Smooth muscle cell (in vitro differentiated cells): ENCODE measurements at regions not wholly inside any gene's neighbourhood (a gene's known extent, or its start where the extent isn't known, plus 50 kb on each side); places are given as distances from the start of the nearest gene placed in this dataset.

Experiments used
- DNase-seq: peaks from one replicate; lab custom pipeline; 2025; ENCODE audit not compliant: unreplicated experiment; lab: John Stamatoyannopoulos, UW
- H2AFZ ChIP-seq: fragments of 200-600 bp; sonication (generic); 2 replicates; pipeline ENCODE4 v1.6.0; 2016; ENCODE audit warnings: antibody characterized with exemption, low read depth, mild to moderate bottlenecking
- H3F3A ChIP-seq: fragments of 200-600 bp; sonication (generic); 2 replicates; pipeline ENCODE4 v1.6.0; 2017; ENCODE audit warnings: antibody characterized with exemption, low read depth
- H3K27ac ChIP-seq: fragments of 200-600 bp; sonication (generic); 2 replicates; pipeline ENCODE4 v1.5.1; 2016; ENCODE audit warnings: low read depth, mild to moderate bottlenecking
- H3K27me3 ChIP-seq: fragments of 200-600 bp; sonication (generic); 2 replicates; pipeline ENCODE4 v1.6.1; 2016; ENCODE audit warnings: low read depth, mild to moderate bottlenecking
- H3K36me3 ChIP-seq: fragments of 200-600 bp; sonication (generic); 2 replicates; pipeline ENCODE4 v1.5.1; 2016; ENCODE audit warnings: low read depth
- H3K4me1 ChIP-seq: fragments of 200-600 bp; sonication (generic); 2 replicates; pipeline ENCODE4 v1.5.1; 2016; ENCODE audit warnings: low read depth
- H3K4me2 ChIP-seq: fragments of 200-600 bp; sonication (generic); 2 replicates; pipeline ENCODE4 v1.6.0; 2016; ENCODE audit warnings: mild to moderate bottlenecking
- H3K4me3 ChIP-seq: fragments of 200-600 bp; sonication (generic); 2 replicates; pipeline ENCODE4 v1.5.1; 2016; ENCODE audit warnings: mild to moderate bottlenecking
- H3K79me2 ChIP-seq: fragments of 200-600 bp; sonication (generic); 2 replicates; pipeline ENCODE4 v1.6.0; 2016; ENCODE audit warnings: low read depth, mild to moderate bottlenecking
- H3K9ac ChIP-seq: fragments of 200-600 bp; sonication (generic); 2 replicates; pipeline ENCODE4 v1.6.0; 2016; ENCODE audit warnings: low read depth
- H3K9me3 ChIP-seq: fragments of 200-600 bp; sonication (generic); replicated peaks from 2 replicates; pipeline ENCODE4 v1.5.1; 2016; ENCODE audit warnings: low read depth
- H4K20me1 ChIP-seq: fragments of 200-600 bp; sonication (generic); 2 replicates; pipeline ENCODE4 v1.6.0; 2016; ENCODE audit warnings: low read depth
- CTCF ChIP-seq: fragments of 200-600 bp; sonication (generic); IDR thresholded peaks from 2 replicates; pipeline ENCODE4 v1.5.1; 2017; ENCODE audit warnings: borderline replicate concordance, mild to moderate bottlenecking, antibody characterized with exemption; ENCODE audit not compliant: insufficient read depth, poor library complexity, severe bottlenecking
- WGBS: methylation state at CpG from one replicate; pipeline ENCODE4 v1.1.7; 2016; ENCODE audit warnings: low lambda C conversion rate; 5-methylcytosine and 5-hydroxymethylcytosine counted together

- Histone ChIP-seq H4K20me1 (no peaks in the 10 kb centered on the region), H3K27me3 (no peaks in the 10 kb centered on the region), H3K4me3 (no peak overlapping the region), H3K4me1 (no peaks in the 10 kb centered on the region), H2AFZ (no peak overlapping the region), H3K27ac (no peak overlapping the region), H3K79me2 (no peaks in the 10 kb centered on the region), H3F3A (no peaks in the 10 kb centered on the region), H3K36me3 (no peaks in the 10 kb centered on the region), H3K4me2 (no peak overlapping the region), H3K9me3 (no peaks in the 10 kb centered on the region), H3K9ac (no peak overlapping the region)
- no peak for DNase-seq
- no peak for TF ChIP-seq CTCF
- 92% methylated on average over 1 of the region's 1 CpG for WGBS
Observed at GRCh38 chr1:69220672-69221071, 347.1 kb upstream of the LRRC7 start.

- H3K79me2 ChIP-seq, result no peaks in the 10 kb centered on the region
- H3K27me3 ChIP-seq, result no peaks in the 10 kb centered on the region
- H3K4me3 ChIP-seq, result no peak overlapping the region
- no peak overlapping the region for H2AFZ ChIP-seq
- H3K4me1 ChIP-seq, result no peaks in the 10 kb centered on the region
- no peak overlapping the region for H3K27ac ChIP-seq
- H3K4me2 ChIP-seq, result no peak overlapping the region
- H4K20me1 ChIP-seq, result no peaks in the 10 kb centered on the region
- DNase-seq, result no peak
- WGBS, result 94% methylated on average over 1 of the region's 1 CpG
- no peak for TF ChIP-seq CTCF
- H3K9me3 ChIP-seq, result no peaks in the 10 kb centered on the region
- H3K36me3 ChIP-seq, result no peaks in the 10 kb centered on the region
- no peaks in the 10 kb centered on the region for H3F3A ChIP-seq
- no peak overlapping the region for H3K9ac ChIP-seq
Observed at GRCh38 chr1:69221524-69221923, 346.2 kb upstream of the LRRC7 start.

GRCh38 chr1:69223156-69223555 lies 344.6 kb upstream of the LRRC7 start:
- DNase-seq, result no peak

More at GRCh38 chr1:69223156-69223555, 344.6 kb upstream of the LRRC7 start:
- no peak for TF ChIP-seq CTCF
- H3K27me3 ChIP-seq, result no peaks in the 10 kb centered on the region
- no peak overlapping the region for H3K9ac ChIP-seq
- H2AFZ ChIP-seq, result no peak overlapping the region
- no peaks in the 10 kb centered on the region for H3K36me3 ChIP-seq
- H3K9me3 ChIP-seq, result no peaks in the 10 kb centered on the region
- H4K20me1 ChIP-seq, result no peaks in the 10 kb centered on the region
- no peak overlapping the region for H3K4me3 ChIP-seq
- H3K27ac ChIP-seq, result no peak overlapping the region
- no peaks in the 10 kb centered on the region for H3K4me1 ChIP-seq
- no peaks in the 10 kb centered on the region for H3K79me2 ChIP-seq
- H3K4me2 ChIP-seq, result no peak overlapping the region
- 74% methylated on average over 1 of the region's 1 CpG for WGBS
- no peaks in the 10 kb centered on the region for H3F3A ChIP-seq
